Gastroesophageal sphincter (tissue), 4 donors: ENCODE measurements at regions not wholly inside any gene's neighbourhood (a gene's known extent, or its start where the extent isn't known, plus 50 kb on each side); places are given as distances from the start of the nearest gene placed in this dataset.
A peak's percentile ranks its signal among the peaks of the same experiment; 100 is the strongest.

Experiments
- ATAC-seq: fragments of 150-250 bp; one replicate; pipeline ENCODE4 v1.9.1; 2016; ENCODE audit warnings: mild to moderate bottlenecking, moderate library complexity
- H3K27ac ChIP-seq, 4 donors: fragments of 200-600 bp; sonication (generic) in 3 of 4; 1 replicate in 3 of 4; 2 replicates in 1 of 4; pipeline ENCODE4 v1.5.1; 2016 to 2019
- H3K27me3 ChIP-seq: fragments of 200-600 bp; sonication (generic); one replicate; pipeline ENCODE4 v1.5.1; 2019
- H3K36me3 ChIP-seq, 2 donors: fragments of 200-600 bp; sonication (generic); one replicate each; pipeline ENCODE4 v1.5.1; 2019; ENCODE audit warnings: control low read depth in 1 of 2
- H3K4me1 ChIP-seq, 3 donors: fragments of 200-600 bp; sonication (generic); 1 replicate in 2 of 3; 2 replicates in 1 of 3; pipeline ENCODE4 v1.5.1; 2016 to 2019; ENCODE audit warnings: control low read depth in 2 of 3
- H3K4me3 ChIP-seq, 2 donors: fragments of 200-600 bp; sonication (generic); one replicate each; pipeline ENCODE4 v1.5.1; 2019; ENCODE audit warnings: mild to moderate bottlenecking in 1 of 2, moderate library complexity in 1 of 2
- H3K9me3 ChIP-seq, 3 donors: fragments of 200-600 bp; sonication (generic); one replicate each; pipeline ENCODE4 v1.5.1; 2017 to 2019; ENCODE audit warnings: control low read depth in 2 of 3
- CTCF ChIP-seq, 4 experiments: fragments of 200-600 bp in 2 of 4; fragments of 450-650 bp in 2 of 4; sonication (generic) in 1 of 4; IDR thresholded peaks; one replicate each; pipeline ENCODE4 v1.5.1; 2017 to 2019; ENCODE audit warnings: antibody characterized with exemption in 4 of 4, mild to moderate bottlenecking in 2 of 4, moderate library complexity in 2 of 4
- EP300 ChIP-seq: sonication (generic); formaldehyde crosslinking; IDR thresholded peaks from one replicate; pipeline ENCODE4 v1.6.1; 2017; ENCODE audit warnings: antibody characterized with exemption, mild to moderate bottlenecking
- POLR2A ChIP-seq, 2 donors: fragments of 450-650 bp; IDR thresholded peaks; one replicate each; pipeline ENCODE4 v1.6.1; 2017; ENCODE audit warnings: antibody characterized with exemption in 2 of 2, mild to moderate bottlenecking in 2 of 2, moderate library complexity in 1 of 2
- POLR2AphosphoS5 ChIP-seq: sonication (generic); formaldehyde crosslinking; IDR thresholded peaks from one replicate; pipeline ENCODE4 v1.6.1; 2017; ENCODE audit warnings: antibody characterized with exemption
- WGBS, 2 donors: methylation state at CpG; one replicate each; pipeline ENCODE4 v1.1.5; 2018; ENCODE audit warnings: low coverage in 1 of 2; 5-methylcytosine and 5-hydroxymethylcytosine counted together

- no peak for TF ChIP-seq POLR2AphosphoS5
- TF ChIP-seq CTCF (IDR thresholded peaks at IDR 0.05), result peak in 3 of 4 experiments; percentile 13 to 56 (median 17)
- Histone ChIP-seq H3K27ac (no peak overlapping the region), H3K36me3 (no peaks in the 10 kb centered on the region), H3K4me3 (no peak overlapping the region), H3K4me1 (no peaks in the 10 kb centered on the region), H3K27me3 (no peaks in the 10 kb centered on the region), H3K9me3 (no peaks in the 10 kb centered on the region)
- ATAC-seq, result no peak
- 53 to 56% methylated on average over 2 of the region's 2 CpGs for WGBS, 2 donors
These were observed 194.9 kb upstream of the OR4E1 start for GRCh38 chr14:21868442-21869046.

GRCh38 chr14:21867541-21867940 lies 193.9 kb upstream of the OR4E1 start:
- Histone ChIP-seq H3K9me3 (no peaks in the 10 kb centered on the region), H3K27ac (no peak overlapping the region), H3K4me1 (no peaks in the 10 kb centered on the region), H3K4me3 (no peak overlapping the region), H3K36me3 (no peaks in the 10 kb centered on the region), H3K27me3 (no peaks in the 10 kb centered on the region)
- TF ChIP-seq CTCF (IDR thresholded peaks at IDR 0.05) (no peak), POLR2AphosphoS5 (no peak), POLR2A (IDR thresholded peaks at IDR 0.05) (no peak), EP300 (no peak)
- ATAC-seq, result no peak

- no peak overlapping the region for H3K27ac ChIP-seq
- H3K4me1 ChIP-seq, result no peaks in the 10 kb centered on the region
- H3K4me3 ChIP-seq, result no peak overlapping the region
- no peaks in the 10 kb centered on the region for H3K36me3 ChIP-seq
- H3K27me3 ChIP-seq, result no peaks in the 10 kb centered on the region
- no peak for ATAC-seq
- no peaks in the 10 kb centered on the region for H3K9me3 ChIP-seq
- TF ChIP-seq POLR2A (IDR thresholded peaks at IDR 0.05), result no peak
These were observed 192.9 kb upstream of the OR4E1 start for GRCh38 chr14:21866479-21866878.

- WGBS, 2 donors, result 67 to 69% methylated on average over 2 of the region's 2 CpGs
- ATAC-seq, result no peak
- Histone ChIP-seq H3K4me3 (no peak overlapping the region), H3K4me1 (no peaks in the 10 kb centered on the region), H3K36me3 (no peaks in the 10 kb centered on the region), H3K9me3 (no peaks in the 10 kb centered on the region), H3K27ac (no peak overlapping the region), H3K27me3 (no peaks in the 10 kb centered on the region)
- TF ChIP-seq POLR2A (IDR thresholded peaks at IDR 0.05) (no peak), POLR2AphosphoS5 (no peak), EP300 (no peak), CTCF (IDR thresholded peaks at IDR 0.05) (no peak)
These were observed 189.7 kb upstream of the OR4E1 start for GRCh38 chr14:21863289-21863688.

- Histone ChIP-seq H3K27ac (no peak overlapping the region), H3K27me3 (no peaks in the 10 kb centered on the region), H3K4me1 (no peaks in the 10 kb centered on the region), H3K36me3 (no peaks in the 10 kb centered on the region), H3K9me3 (no peaks in the 10 kb centered on the region), H3K4me3 (no peak overlapping the region)
- no peak for ATAC-seq
- 60 to 84% methylated on average over 1 to 3 of the region's 4 CpGs for WGBS, 2 donors
- TF ChIP-seq POLR2A (IDR thresholded peaks at IDR 0.05) (no peak), CTCF (IDR thresholded peaks at IDR 0.05) (no peak), POLR2AphosphoS5 (no peak), EP300 (no peak)
These were observed 187.5 kb upstream of the OR4E1 start for GRCh38 chr14:21861153-21861552.
